Common myeloid progenitor, CD34-positive (primary cell): ENCODE measurements at regions not wholly inside any gene's neighbourhood (a gene's known extent, or its start where the extent isn't known, plus 50 kb on each side); places are given as distances from the start of the nearest gene placed in this dataset.
"Not testable (repeated sequence)": the region's sequence is repeated elsewhere in the genome, so short reads cannot be mapped to it uniquely, and the experiment has no call there.

ENCODE experiments used
- CTCF ChIA-PET: fragments of 350-600 bp; sonication (Branson Sonifier 250); formaldehyde crosslinking; loops from one replicate; lab custom pipeline; 2021; ENCODE audit warnings: antibody characterized with exemption; lab: Charles Lee
- POLR2A ChIA-PET: fragments of 350-600 bp; sonication (Branson Sonifier 250); formaldehyde crosslinking; loops from one replicate; lab custom pipeline; 2021; ENCODE audit warnings: antibody characterized with exemption; lab: Charles Lee
- DNase-seq, 3 donors: peaks; one replicate each; pipeline versions ENCODE4 v3.0.0 to v3.0.0-alpha.2; 2013
- H3K27ac ChIP-seq, 2 experiments: 1 replicate in 1 of 2; 2 replicates in 1 of 2; pipeline ENCODE4 v1.7.0; 2013; ENCODE audit warnings: inconsistent platforms in 2 of 2, low read length in 2 of 2, mild to moderate bottlenecking in 2 of 2, low read depth in 1 of 2, moderate library complexity in 1 of 2; ENCODE audit not compliant: severe bottlenecking in 2 of 2, insufficient read depth in 1 of 2, poor library complexity in 1 of 2
- H3K27me3 ChIP-seq, 5 experiments: replicated peaks in 2 of 5; 1 replicate in 3 of 5; 2 replicates in 2 of 5; pipeline versions ENCODE4 v1.6.1 to v1.7.0; 2013; ENCODE audit warnings: low read length in 4 of 5, mild to moderate bottlenecking in 2 of 5, moderate library complexity in 2 of 5, inconsistent platforms in 1 of 5; ENCODE audit not compliant: insufficient read depth in 5 of 5, control insufficient read depth in 4 of 5
- H3K36me3 ChIP-seq, 4 experiments: 1 replicate in 2 of 4; 2 replicates in 2 of 4; pipeline versions ENCODE4 v1.6.1 to v1.7.0; 2013; ENCODE audit warnings: low read length in 3 of 4, control low read depth in 1 of 4, mild to moderate bottlenecking in 1 of 4; ENCODE audit not compliant: control insufficient read depth in 4 of 4, insufficient read depth in 4 of 4
- H3K4me1 ChIP-seq, 4 experiments: 1 replicate in 3 of 4; 2 replicates in 1 of 4; pipeline versions ENCODE4 v1.6.1 to v1.7.1; 2013; ENCODE audit warnings: low read length in 3 of 4, mild to moderate bottlenecking in 3 of 4, control low read depth in 1 of 4, inconsistent platforms in 1 of 4, moderate library complexity in 1 of 4; ENCODE audit not compliant: control insufficient read depth in 4 of 4, insufficient read depth in 4 of 4; ENCODE audit errors: control extremely low read depth in 1 of 4
- H3K4me3 ChIP-seq, 7 experiments: 1 replicate in 4 of 7; 2 replicates in 3 of 7; pipeline versions ENCODE4 v1.5.1 to v1.7.0; 2013; ENCODE audit warnings: mild to moderate bottlenecking in 7 of 7, low read length in 6 of 7, moderate library complexity in 6 of 7, inconsistent platforms in 2 of 7, low read depth in 2 of 7, control low read depth in 1 of 7; ENCODE audit not compliant: insufficient read depth in 4 of 7, control insufficient read depth in 1 of 7; ENCODE audit errors: extremely low read depth in 1 of 7
- H3K9me3 ChIP-seq, 5 experiments: 1 replicate in 4 of 5; 2 replicates in 1 of 5; pipeline versions ENCODE4 v1.6.1 to v1.7.1; 2013; ENCODE audit warnings: low read length in 4 of 5, mild to moderate bottlenecking in 2 of 5, inconsistent platforms in 1 of 5, low read depth in 1 of 5, moderate library complexity in 1 of 5; ENCODE audit not compliant: control insufficient read depth in 4 of 5, insufficient read depth in 2 of 5; ENCODE audit errors: control extremely low read depth in 1 of 5
- WGBS: methylation state at CpG from one replicate; pipeline ENCODE4 v1.1.5; 2013; ENCODE audit not compliant: insufficient coverage; 5-methylcytosine and 5-hydroxymethylcytosine counted together

DNA sequence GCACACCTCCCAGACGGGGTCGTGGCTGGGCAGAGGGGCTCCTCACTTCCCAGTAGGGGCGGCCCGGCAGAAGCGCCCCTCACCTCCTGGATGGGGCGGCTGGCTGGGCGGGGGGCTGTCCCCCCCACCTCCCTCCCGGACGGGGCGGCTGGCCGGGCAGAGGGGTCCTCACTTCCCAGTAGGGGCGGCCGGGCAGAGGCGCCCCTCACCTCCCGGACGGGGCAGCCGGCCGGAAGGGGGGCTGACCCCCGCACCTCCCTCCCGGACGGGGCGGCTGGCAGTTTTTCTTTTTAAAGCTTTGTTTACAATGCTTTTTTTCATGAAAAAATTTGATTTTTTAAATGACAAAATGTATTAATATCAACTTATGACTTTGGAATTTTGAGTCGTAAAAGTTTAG lies 159.0 kb upstream of the ATP2B1 start:
- H3K27me3 ChIP-seq, DNase-seq, H3K36me3 ChIP-seq, H3K27ac ChIP-seq, POLR2A ChIA-PET, CTCF ChIA-PET, H3K4me3 ChIP-seq, H3K9me3 ChIP-seq: not testable (repeated sequence)
- H3K4me1 ChIP-seq, result peaks cover 16 to 24% (median 18%) of the 10 kb centered on the region in 4 experiments
- no CpG with 5 or more reads among the region's 23 CpGs for WGBS

DNA sequence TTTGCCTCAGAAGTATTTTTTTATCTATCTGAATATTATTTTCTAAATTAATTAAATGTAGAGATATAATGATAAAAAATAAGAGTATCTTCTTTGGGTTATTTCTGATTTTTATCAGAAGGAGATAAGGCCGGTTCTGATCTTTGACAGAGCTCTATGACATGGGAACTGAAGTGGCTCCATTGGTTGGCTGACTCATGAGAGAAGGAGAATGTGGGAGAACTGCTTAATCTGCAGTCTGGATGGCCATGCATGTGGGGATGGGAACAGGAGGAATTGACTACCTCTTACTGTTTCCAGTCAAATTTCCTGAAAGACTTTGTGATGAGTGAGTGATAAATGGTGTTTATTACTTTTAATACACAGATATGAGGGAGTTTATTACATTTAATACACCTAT lies 155.8 kb upstream of the ATP2B1 start:
- CTCF ChIA-PET, result interaction anchor here (0.6 to 1.6 kb wide), 3 partner anchors 8 to 71 kb away, joined by 3 read pairs; no protein-coding TSS in a partner anchor
- H3K27ac ChIP-seq, result peak overlapping the region; percentile 72 to 80
- POLR2A ChIA-PET, result no interaction called here
- WGBS, result 89% methylated on average over 1 of the region's 1 CpG
- peaks cover 17 to 32% (median 27%) of the 10 kb centered on the region in 4 experiments for H3K4me1 ChIP-seq
- H3K9me3 ChIP-seq, result peaks cover 0 to 3% (median 0%) of the 10 kb centered on the region in 5 experiments
- no peak overlapping the region for H3K4me3 ChIP-seq
- H3K36me3 ChIP-seq, result no peaks in the 10 kb centered on the region
- no peaks in the 10 kb centered on the region for H3K27me3 ChIP-seq
- no peak for DNase-seq

DNA sequence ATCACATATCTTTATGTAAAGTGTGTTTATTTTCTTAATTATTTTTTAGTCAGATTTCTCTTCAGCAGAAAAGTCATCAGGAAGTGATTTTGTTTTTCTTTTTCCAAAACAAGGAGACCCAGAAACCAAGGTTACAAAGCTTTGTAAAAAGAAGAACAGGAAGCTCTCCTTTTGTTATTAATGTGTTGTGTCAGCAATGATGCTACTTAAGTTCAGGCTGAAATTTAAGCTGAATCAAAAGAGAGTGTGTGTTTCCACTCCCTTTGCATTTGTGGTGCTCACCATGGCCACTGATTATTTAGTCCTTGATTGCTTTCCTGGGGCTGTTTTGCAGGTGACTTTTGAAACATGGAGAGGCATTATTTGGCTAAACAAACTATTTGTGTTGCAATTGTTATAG lies 155.3 kb upstream of the ATP2B1 start:
- ChIA-PET CTCF (interaction anchor here (0.6 to 1.6 kb wide), 4 partner anchors 8 to 71 kb away, joined by 3 read pairs; no protein-coding TSS in a partner anchor), POLR2A (no interaction called here)
- H3K9me3 ChIP-seq, result peaks cover 0 to 3% (median 0%) of the 10 kb centered on the region in 5 experiments
- H3K4me1 ChIP-seq, result peaks cover 19 to 32% (median 28%) of the 10 kb centered on the region in 4 experiments
- H3K27me3 ChIP-seq, result no peaks in the 10 kb centered on the region
- H3K4me3 ChIP-seq, result no peak overlapping the region
- DNase-seq, result peak; percentile 32 to 90 (median 85)
- H3K36me3 ChIP-seq, result no peaks in the 10 kb centered on the region
- peak overlapping the region; percentile 72 to 80 for H3K27ac ChIP-seq

DNA sequence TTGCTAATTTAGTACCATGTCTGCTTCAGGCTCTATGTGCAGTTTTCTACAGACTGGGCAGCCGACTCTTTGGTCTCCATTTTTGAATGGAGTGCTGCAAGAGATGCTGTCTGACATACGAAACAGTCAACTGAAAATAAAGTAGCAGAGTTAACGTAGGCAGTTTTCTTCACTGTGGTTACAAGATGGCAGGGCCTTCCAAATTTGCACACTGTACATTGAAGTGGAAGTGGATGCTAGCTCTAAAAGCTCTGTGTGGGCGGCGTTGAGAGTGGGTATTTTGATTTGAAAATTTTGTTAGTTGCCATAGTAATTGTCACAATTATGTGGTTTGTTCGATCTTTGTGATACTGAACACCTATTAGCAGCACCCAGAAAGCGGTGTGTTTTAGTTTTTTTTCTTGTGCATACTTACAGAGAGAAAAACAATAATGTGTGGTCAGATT lies 154.9 kb upstream of the ATP2B1 start:
- POLR2A ChIA-PET, result interaction anchor here (0.7 kb wide), 1 partner anchor 154 kb away, joined by 3 read pairs; the partner anchor contains the start of gene ATP2B1
- 69% methylated on average over 6 of the region's 7 CpGs for WGBS
- H3K9me3 ChIP-seq, result peaks cover 0 to 3% (median 0%) of the 10 kb centered on the region in 5 experiments
- H3K4me1 ChIP-seq, result peaks cover 19 to 34% (median 28%) of the 10 kb centered on the region in 4 experiments
- H3K36me3 ChIP-seq, result no peaks in the 10 kb centered on the region
- DNase-seq, result peak; percentile 29 to 87 (median 81)
- H3K27ac ChIP-seq, result peak overlapping the region; percentile 72 to 80
- H3K27me3 ChIP-seq, result no peaks in the 10 kb centered on the region
- H3K4me3 ChIP-seq, result peak overlapping the region in 2 of 7 experiments; percentile 14 to 16
- CTCF ChIA-PET, result interaction anchor here (0.8 to 1.6 kb wide), 3 partner anchors 9 to 72 kb away, joined by 3 read pairs; no protein-coding TSS in a partner anchor

DNA sequence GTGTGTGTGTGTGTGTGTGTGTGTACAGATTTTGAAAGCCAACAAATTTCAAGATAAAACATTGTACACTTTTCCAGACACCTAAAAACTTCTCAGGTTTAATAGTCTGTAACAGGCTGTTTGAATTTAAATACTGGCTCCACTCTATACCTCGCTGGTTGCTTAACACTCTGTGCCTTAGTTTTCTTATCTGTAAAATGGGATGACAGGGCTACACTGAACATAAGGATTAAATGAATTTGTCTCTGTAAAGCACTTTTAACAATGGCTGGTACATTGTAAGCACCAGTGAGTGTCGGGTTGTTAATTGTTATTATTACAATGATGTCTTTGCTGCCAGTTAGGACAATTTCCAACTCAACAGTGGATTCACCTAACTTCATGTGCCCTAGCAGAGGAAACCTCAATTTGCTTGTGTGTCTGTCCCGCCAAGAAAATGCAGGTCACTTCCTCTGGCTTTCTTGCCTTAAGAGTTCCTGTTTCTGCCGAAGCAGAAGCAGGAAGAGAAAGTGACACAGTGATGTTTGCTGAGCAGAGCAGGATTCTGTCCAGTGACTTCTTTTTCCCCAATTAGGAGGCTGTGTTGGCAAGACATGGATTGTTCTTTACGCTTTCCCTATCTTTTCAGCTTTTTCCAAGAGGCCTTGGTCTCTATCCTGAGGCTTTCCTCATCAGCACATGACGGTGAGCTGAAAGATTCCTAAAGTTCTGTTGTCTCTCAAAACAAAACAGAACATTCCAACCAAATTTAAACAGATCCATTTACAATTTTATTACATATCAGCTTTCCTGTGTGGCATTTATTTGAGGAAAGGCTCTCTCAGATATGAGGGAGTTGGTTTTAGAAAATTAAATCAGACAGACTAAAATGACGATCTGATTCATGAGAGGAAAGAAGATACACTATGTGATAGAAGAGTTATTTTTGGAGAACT lies 154.1 kb upstream of the ATP2B1 start:
- peak; percentile 85 to 98 (median 96) for DNase-seq
- no peaks in the 10 kb centered on the region for H3K27me3 ChIP-seq
- CTCF ChIA-PET, result interaction anchor here (1.1 to 1.6 kb wide), 2 partner anchors 10 to 36 kb away, joined by 3 read pairs; no protein-coding TSS in a partner anchor
- H3K9me3 ChIP-seq, result peaks cover 0 to 3% (median 0%) of the 10 kb centered on the region in 5 experiments
- POLR2A ChIA-PET, result interaction anchor here (0.7 kb wide), 1 partner anchor 154 kb away, joined by 3 read pairs; the partner anchor contains the start of gene ATP2B1
- 19% methylated on average over 4 of the region's 7 CpGs for WGBS
- H3K4me1 ChIP-seq, result peaks cover 19 to 37% (median 30%) of the 10 kb centered on the region in 4 experiments
- H3K4me3 ChIP-seq, result peak overlapping the region in 4 of 7 experiments; percentile 26 to 51 (median 40)
- H3K27ac ChIP-seq, result peak overlapping the region; percentile 72 to 80
- H3K36me3 ChIP-seq, result no peaks in the 10 kb centered on the region

DNA sequence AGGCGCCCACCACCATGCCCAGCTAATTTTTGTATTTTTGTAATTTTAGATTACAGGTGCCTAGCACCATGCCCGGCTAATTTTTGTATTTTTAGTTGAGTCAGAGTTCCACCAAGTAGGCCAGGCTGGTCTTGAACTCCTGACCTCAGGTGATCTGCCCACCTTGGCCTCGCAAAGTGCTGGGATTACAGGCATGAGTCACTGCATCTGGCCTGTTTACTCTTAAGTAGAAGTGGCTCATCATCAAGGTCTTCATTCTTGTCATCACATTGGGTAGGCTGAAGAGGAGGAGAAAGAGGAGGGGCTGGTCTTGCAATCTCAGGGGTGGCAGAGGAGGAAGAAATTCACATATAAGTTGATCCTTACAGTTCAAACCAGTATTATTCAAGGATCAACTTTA lies 152.4 kb upstream of the ATP2B1 start:
- CTCF ChIA-PET, result interaction anchor here (1.0 kb wide), 1 partner anchor 19 kb away, joined by 3 read pairs; no protein-coding TSS in a partner anchor
- Histone ChIP-seq H3K36me3 (no peaks in the 10 kb centered on the region), H3K4me1 (peaks cover 27 to 53% (median 44%) of the 10 kb centered on the region in 4 experiments), H3K27me3 (no peaks in the 10 kb centered on the region), H3K27ac (no peak overlapping the region), H3K9me3 (peaks cover 0 to 3% (median 0%) of the 10 kb centered on the region in 5 experiments), H3K4me3 (no peak overlapping the region)
- DNase-seq, result no peak
- WGBS, result 80% methylated on average over 1 of the region's 3 CpGs
- POLR2A ChIA-PET, result no interaction called here
